ENCODE measurements at regions not wholly inside any gene's neighbourhood (a gene's known extent, or its start where the extent isn't known, plus 50 kb on each side); places are given as distances from the start of the nearest gene placed in this dataset.

DNA sequence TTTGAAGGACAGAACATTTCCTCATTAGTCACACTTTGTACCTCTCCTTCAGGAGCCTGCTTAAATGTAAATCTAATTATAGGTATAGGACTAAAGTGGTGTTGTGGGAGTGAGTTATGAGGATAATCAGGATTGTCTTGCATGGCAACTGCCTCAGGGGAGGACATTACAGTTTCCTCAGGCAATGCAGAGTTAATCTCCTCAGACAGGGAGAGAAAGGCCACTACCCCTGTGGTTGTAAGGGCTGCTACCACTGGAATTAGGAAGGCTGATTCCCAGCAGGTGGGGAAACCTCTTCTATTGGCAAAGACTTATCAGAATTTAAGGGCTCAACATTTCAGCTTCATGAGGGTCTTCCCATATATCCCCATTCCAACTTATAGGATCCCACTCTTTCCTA lies 286.8 kb upstream of the PBX1 start:
- no peak for TF ChIP-seq CTCF (IDR thresholded peaks at IDR 0.05)
- no peak for TF ChIP-seq POLR2A (IDR thresholded peaks at IDR 0.05)
- TF ChIP-seq EP300 (IDR thresholded peaks at IDR 0.05): no peak
